GM10266 (cell line): ENCODE measurements at regions not wholly inside any gene's neighbourhood (a gene's known extent, or its start where the extent isn't known, plus 50 kb on each side); places are given as distances from the start of the nearest gene placed in this dataset.

Experiments
- DNase-seq: peaks from one replicate; pipeline ENCODE4 v3.0.0; 2012; ENCODE audit errors: extremely low spot score
- TF ChIP-seq, protein P1 (sequence below): IDR thresholded peaks from 2 replicates; pipeline ENCODE4 v1.5.1; 2012; ENCODE audit warnings: mild to moderate bottlenecking, low read depth; ENCODE audit not compliant: control insufficient read depth, insufficient read depth; ENCODE audit errors: missing control alignments

DNA sequence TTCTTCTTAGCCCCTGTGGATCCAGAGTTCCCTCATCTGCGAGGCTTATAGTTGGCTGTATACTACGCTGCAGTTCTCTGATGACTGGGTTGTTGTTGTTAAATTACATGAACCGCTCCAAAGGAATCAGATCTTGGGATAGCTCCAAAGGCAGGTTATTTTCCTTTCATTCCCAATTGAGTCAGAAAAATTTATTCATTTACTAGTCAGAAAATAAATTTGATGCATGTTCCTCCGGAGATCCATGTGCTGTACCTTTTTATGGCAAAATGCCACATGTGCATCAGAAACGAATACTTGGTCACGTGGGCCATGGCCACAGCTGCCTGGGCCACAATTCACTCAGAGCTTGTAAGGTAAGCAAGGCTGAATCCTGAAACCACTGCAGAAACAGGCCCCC lies 304.0 kb downstream of the NR2F1-AS1 start:
- TF ChIP-seq, protein P1, sequence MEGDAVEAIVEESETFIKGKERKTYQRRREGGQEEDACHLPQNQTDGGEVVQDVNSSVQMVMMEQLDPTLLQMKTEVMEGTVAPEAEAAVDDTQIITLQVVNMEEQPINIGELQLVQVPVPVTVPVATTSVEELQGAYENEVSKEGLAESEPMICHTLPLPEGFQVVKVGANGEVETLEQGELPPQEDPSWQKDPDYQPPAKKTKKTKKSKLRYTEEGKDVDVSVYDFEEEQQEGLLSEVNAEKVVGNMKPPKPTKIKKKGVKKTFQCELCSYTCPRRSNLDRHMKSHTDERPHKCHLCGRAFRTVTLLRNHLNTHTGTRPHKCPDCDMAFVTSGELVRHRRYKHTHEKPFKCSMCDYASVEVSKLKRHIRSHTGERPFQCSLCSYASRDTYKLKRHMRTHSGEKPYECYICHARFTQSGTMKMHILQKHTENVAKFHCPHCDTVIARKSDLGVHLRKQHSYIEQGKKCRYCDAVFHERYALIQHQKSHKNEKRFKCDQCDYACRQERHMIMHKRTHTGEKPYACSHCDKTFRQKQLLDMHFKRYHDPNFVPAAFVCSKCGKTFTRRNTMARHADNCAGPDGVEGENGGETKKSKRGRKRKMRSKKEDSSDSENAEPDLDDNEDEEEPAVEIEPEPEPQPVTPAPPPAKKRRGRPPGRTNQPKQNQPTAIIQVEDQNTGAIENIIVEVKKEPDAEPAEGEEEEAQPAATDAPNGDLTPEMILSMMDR = no peak
- DNase-seq = no peak

DNA sequence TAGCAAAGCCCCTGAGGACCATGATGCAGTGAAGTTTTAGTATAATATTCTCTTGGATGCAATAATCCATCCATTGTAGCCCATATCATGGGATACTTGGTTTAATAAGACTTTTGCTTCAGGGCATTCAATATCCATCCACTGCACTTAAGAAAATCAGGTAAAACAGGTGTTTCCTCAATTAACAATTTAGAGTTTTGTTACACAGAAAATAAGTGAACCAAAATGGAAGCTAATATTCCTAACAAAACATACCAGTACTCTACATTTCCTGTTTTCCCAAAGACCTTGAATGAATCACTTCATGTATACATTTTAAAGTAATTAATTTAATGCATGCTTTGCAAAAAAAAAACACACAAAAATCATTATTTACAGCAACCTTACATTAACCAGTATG lies 305.6 kb downstream of the NR2F1-AS1 start:
- no peak for DNase-seq
- TF ChIP-seq, protein P1 = no peak

DNA sequence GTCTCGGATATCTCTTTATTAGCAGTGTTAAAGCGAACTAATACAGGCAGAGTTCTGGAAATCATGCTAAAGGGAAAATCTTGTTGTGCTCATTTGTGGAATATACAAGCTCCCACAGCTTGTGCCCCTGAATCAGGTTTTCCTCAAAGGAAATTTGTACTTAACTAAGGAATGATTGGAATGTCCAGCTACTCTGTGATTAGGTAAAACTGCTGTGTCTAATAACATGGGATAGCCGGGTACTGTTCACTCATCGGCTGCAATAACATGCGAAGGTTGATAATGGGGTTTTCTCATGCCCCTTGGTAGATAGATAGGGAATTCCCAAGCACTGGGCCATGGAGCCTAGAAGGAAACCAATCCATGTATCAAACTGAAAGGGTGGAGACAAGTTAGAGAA lies 306.7 kb downstream of the NR2F1-AS1 start:
- TF ChIP-seq, protein P1 = no peak
- no peak for DNase-seq

DNA sequence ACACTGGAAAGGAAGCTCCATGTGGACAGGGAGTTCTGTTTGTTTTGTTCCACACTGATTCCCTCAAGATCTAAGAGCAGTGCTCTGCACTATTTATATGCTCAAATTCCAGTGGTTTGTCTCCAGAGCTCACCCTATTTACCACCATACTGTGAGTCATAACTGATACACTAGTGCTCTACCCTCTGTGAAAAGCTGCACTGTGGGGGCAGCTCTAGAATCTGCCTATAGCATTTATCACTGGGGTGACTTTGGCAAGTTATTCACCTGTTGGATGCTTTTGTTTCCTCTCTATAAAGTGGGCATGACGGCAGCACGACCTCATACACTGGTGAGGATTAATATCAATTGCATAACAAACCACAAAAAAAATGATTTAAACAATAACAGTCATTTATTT lies 307.8 kb downstream of the NR2F1-AS1 start:
- TF ChIP-seq, protein P1 = no peak
- no peak for DNase-seq

- no peak for DNase-seq
- TF ChIP-seq, protein P1 = no peak
Observed at GRCh38 chr5:93272108-93272507, 308.9 kb downstream of the NR2F1-AS1 start.

DNA sequence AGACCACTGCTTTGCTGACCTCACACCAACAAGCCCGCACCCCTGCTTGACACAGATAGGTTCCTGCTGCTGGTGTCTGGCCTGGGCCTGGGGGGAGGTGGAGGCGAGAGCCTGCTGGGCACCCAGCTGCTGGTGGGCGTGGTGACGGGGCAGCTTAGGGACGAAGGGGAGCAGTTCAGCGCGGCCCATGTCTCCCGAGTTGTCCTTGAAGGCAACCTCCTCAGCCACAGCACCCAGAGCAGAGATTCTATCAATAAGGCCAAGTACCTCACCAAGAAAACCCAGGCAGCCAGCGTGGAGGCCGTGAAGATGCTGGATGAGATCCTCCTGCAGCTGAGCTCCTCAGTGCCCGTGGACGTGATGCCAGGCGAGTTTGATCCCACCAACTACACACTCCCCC lies 313.3 kb downstream of the NR2F1-AS1 start:
- TF ChIP-seq, protein P1 = no peak
- DNase-seq = no peak

DNA sequence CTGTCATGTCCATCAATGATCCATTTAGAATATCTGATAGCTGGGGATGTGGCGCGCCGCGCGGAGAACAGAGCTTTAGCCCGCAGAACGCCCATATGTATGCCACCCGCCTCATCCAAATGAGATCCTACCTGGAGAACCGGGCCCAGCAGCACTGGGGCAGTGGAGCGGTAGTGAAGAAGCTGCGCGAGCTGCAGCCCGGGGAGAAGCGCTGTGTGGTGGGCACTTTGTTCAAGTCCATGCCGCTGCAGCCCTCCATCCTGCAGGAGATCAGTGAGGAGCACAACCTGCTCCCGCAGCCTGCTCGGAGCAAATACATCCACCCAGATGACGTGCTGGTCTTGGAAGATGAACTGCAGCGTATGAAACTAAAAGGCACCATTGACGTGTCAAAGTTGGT lies 313.7 kb downstream of the NR2F1-AS1 start:
- no peak for DNase-seq

More for the DNA sequence above, 313.7 kb downstream of the NR2F1-AS1 start:
- TF ChIP-seq, protein P1 = no peak
